Activated CD8-positive, alpha-beta memory T cell treated with anti-CD3 and anti-CD28 coated beads for 1 hour (primary cell): ENCODE measurements at regions not wholly inside any gene's neighbourhood (a gene's known extent, or its start where the extent isn't known, plus 50 kb on each side); places are given as distances from the start of the nearest gene placed in this dataset.

Experiments used
- DNase-seq, 2 donors: peaks; one replicate each; pipeline ENCODE4 v3.0.0-alpha.2; 2020; ENCODE audit warnings: low read depth in 1 of 2; ENCODE audit errors: extremely low read depth in 1 of 2

GRCh38 chr14:97283841-97284240 is 486.7 kb downstream of the VRK1 start:
- no peak for DNase-seq

- DNase-seq, result no peak
Measured at GRCh38 chr14:97287956-97288355, 490.8 kb downstream of the VRK1 start.

- DNase-seq, result no peak
Measured at GRCh38 chr14:97290065-97290464, 492.9 kb downstream of the VRK1 start.

GRCh38 chr14:97290977-97291376 is 493.8 kb downstream of the VRK1 start:
- DNase-seq, result no peak

GRCh38 chr14:97293659-97294058 is 496.5 kb downstream of the VRK1 start:
- no peak for DNase-seq

- DNase-seq, result no peak
Measured at GRCh38 chr14:97295108-97295710, 498.0 kb downstream of the VRK1 start.

- no peak for DNase-seq
Measured at GRCh38 chr14:97296176-97296575, 499.0 kb downstream of the VRK1 start.

- no peak for DNase-seq
Measured at GRCh38 chr14:97297100-97297499, 499.9 kb downstream of the VRK1 start.

- no peak for DNase-seq
Measured at GRCh38 chr14:97298331-97298730, 501.1 kb downstream of the VRK1 start.

GRCh38 chr14:97298736-97299135 is 501.6 kb downstream of the VRK1 start:
- DNase-seq, result no peak

GRCh38 chr14:97299661-97300060 is 502.5 kb downstream of the VRK1 start:
- no peak for DNase-seq

- no peak for DNase-seq
Measured at GRCh38 chr14:97301931-97302559, 504.9 kb downstream of the VRK1 start.

GRCh38 chr14:97306133-97306759 is 509.1 kb downstream of the VRK1 start:
- DNase-seq, result no peak

- DNase-seq, result no peak
Measured at GRCh38 chr14:97306760-97307246, 509.6 kb downstream of the VRK1 start.

- no peak for DNase-seq
Measured at GRCh38 chr14:97311411-97311810, 514.2 kb downstream of the VRK1 start.

GRCh38 chr14:97312910-97313309 is 515.7 kb downstream of the VRK1 start:
- DNase-seq, result no peak

- DNase-seq, result no peak
Measured at GRCh38 chr14:97315790-97316189, 518.6 kb downstream of the VRK1 start.

- DNase-seq, result no peak
Measured at GRCh38 chr14:97318380-97318779, 521.2 kb downstream of the VRK1 start.

- DNase-seq, result no peak
Measured at GRCh38 chr14:97319691-97320090, 522.5 kb downstream of the VRK1 start.

GRCh38 chr14:97328743-97329142 is 531.6 kb downstream of the VRK1 start:
- DNase-seq, result no peak

- no peak for DNase-seq
Measured at GRCh38 chr14:97329701-97330100, 532.5 kb downstream of the VRK1 start.

GRCh38 chr14:97331058-97331457 is 533.9 kb downstream of the VRK1 start:
- DNase-seq, result no peak
